ENCODE measurements at regions not wholly inside any gene's neighbourhood (a gene's known extent, or its start where the extent isn't known, plus 50 kb on each side); places are given as distances from the start of the nearest gene placed in this dataset.

DNA sequence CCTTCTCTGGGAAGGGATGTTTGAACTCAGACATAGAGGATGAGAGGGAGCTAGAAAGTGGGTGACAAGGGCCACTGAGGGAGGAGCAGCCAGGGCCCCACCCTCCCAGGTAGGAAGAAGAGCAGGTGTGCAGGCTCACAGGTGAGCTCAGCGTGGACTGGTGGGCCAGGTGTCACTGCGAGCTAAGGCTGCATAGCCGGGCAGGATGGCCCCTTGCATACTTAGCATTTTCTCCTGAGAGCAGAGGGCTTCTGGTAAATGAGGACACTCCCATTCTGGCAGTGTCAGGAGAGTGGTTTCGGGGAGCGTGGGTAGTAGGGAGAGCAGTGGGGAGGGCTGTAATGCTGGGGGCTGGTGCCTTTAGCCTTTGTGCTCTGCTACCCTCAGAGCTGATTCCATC, 843.4 kb downstream of the TBC1D22A start:
- Histone ChIP-seq H3K27me3 (ENCODE audit: insufficient read depth, low read length, poor library complexity, severe bottlenecking) (no peaks in the 10 kb centered on the region), H3F3A (ENCODE audit: low read depth) (no peaks in the 10 kb centered on the region), H3K9me2 (replicated peaks; ENCODE audit: low read depth, low read length) (no peaks in the 10 kb centered on the region), H3K36me3 (ENCODE audit: insufficient read depth, low read length) (no peaks in the 10 kb centered on the region), H2AFZ (ENCODE audit: low read length) (no peak overlapping the region), H3K4me1 (ENCODE audit: insufficient read depth, low read length, poor library complexity, severe bottlenecking) (no peaks in the 10 kb centered on the region), H3K79me2 (ENCODE audit: insufficient read depth, low read length) (no peaks in the 10 kb centered on the region), H3K4me2 (ENCODE audit: low read depth, low read length, poor library complexity, severe bottlenecking) (no peak overlapping the region), H3K9me3 (ENCODE audit: insufficient read depth, low read depth, low read length) (peaks cover 16% of the 10 kb centered on the region; the same call in 1 of the 2 replicates), H3K4me3 (ENCODE audit: low read length, poor library complexity, severe bottlenecking) (no peak overlapping the region), H4K20me1 (ENCODE audit: insufficient read depth, low read length, poor library complexity, severe bottlenecking) (no peaks in the 10 kb centered on the region), H3K9ac (ENCODE audit: low read depth, low read length, poor library complexity, severe bottlenecking) (no peak overlapping the region)
- no peak for TF ChIP-seq CTCF (conservative IDR thresholded peaks at IDR 0.05; ENCODE audit: low read length)
- no peak for TF ChIP-seq EZH2phosphoT487 (IDR thresholded peaks at IDR 0.05; ENCODE audit: borderline replicate concordance)

DNA sequence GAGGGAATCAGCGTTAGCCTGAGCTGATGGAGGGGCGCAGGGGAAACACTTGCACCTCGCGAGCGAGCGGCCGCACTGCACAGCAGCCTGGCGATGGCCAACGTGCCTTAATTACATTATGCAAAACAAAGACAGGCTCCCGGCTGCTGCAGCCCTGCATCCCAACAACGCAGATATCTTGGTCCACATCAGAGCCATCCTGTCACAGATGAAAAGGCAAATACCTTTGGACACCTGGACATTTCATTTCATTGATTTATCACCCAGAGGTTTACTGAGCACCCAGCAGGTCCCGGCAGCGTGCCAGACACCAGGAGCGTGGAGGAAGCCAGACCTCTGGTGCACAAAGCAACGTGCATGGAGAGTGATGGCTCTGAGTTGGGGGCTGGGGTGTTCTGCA, 843.0 kb downstream of the TBC1D22A start:
- H3K36me3 ChIP-seq (ENCODE audit: insufficient read depth, low read length), result no peaks in the 10 kb centered on the region
- H3K4me2 ChIP-seq (ENCODE audit: low read depth, low read length, poor library complexity, severe bottlenecking), result no peak overlapping the region
- no peak overlapping the region for H2AFZ ChIP-seq (ENCODE audit: low read length)
- H3K9me3 ChIP-seq (ENCODE audit: insufficient read depth, low read depth, low read length), result peaks cover 16% of the 10 kb centered on the region; the same call in 1 of the 2 replicates
- no peaks in the 10 kb centered on the region for H3K9me2 ChIP-seq (replicated peaks; ENCODE audit: low read depth, low read length)
- no peaks in the 10 kb centered on the region for H3K79me2 ChIP-seq (ENCODE audit: insufficient read depth, low read length)
- no peaks in the 10 kb centered on the region for H3F3A ChIP-seq (ENCODE audit: low read depth)
- no peaks in the 10 kb centered on the region for H3K4me1 ChIP-seq (ENCODE audit: insufficient read depth, low read length, poor library complexity, severe bottlenecking)
- H3K27me3 ChIP-seq (ENCODE audit: insufficient read depth, low read length, poor library complexity, severe bottlenecking), result no peaks in the 10 kb centered on the region
- H3K9ac ChIP-seq (ENCODE audit: low read depth, low read length, poor library complexity, severe bottlenecking), result no peak overlapping the region
- no peak overlapping the region for H3K4me3 ChIP-seq (ENCODE audit: low read length, poor library complexity, severe bottlenecking)
- TF ChIP-seq EZH2phosphoT487 (IDR thresholded peaks at IDR 0.05; ENCODE audit: borderline replicate concordance) (no peak), CTCF (conservative IDR thresholded peaks at IDR 0.05; ENCODE audit: low read length) (no peak)
- no peaks in the 10 kb centered on the region for H4K20me1 ChIP-seq (ENCODE audit: insufficient read depth, low read length, poor library complexity, severe bottlenecking)

DNA sequence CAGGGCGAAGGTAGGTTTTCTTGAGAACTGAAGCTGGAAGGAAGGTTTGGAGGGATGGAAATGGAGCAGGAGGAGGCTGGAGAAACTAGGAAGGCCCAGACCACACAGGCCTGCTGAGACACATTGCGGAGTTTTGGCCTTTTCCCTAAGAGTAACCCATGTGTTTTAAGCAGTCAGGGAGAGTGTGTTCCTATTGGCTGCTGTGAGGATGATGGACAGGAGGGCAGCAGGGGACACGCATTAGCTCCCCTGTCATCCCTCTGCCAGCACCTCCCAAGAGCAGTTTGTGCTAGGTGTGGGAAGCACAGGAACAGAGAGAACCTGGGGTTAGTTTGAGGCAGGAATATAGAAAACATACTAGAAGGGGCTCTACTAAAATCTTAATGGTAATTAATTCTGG, 842.1 kb downstream of the TBC1D22A start:
- Histone ChIP-seq H3K27me3 (ENCODE audit: insufficient read depth, low read length, poor library complexity, severe bottlenecking) (no peaks in the 10 kb centered on the region), H3K9me2 (replicated peaks; ENCODE audit: low read depth, low read length) (no peaks in the 10 kb centered on the region), H3K4me2 (ENCODE audit: low read depth, low read length, poor library complexity, severe bottlenecking) (no peak overlapping the region), H3K9me3 (ENCODE audit: insufficient read depth, low read depth, low read length) (peaks cover 16% of the 10 kb centered on the region; the same call in 1 of the 2 replicates), H3K4me1 (ENCODE audit: insufficient read depth, low read length, poor library complexity, severe bottlenecking) (no peaks in the 10 kb centered on the region), H3F3A (ENCODE audit: low read depth) (no peaks in the 10 kb centered on the region), H4K20me1 (ENCODE audit: insufficient read depth, low read length, poor library complexity, severe bottlenecking) (no peaks in the 10 kb centered on the region), H2AFZ (ENCODE audit: low read length) (no peak overlapping the region), H3K36me3 (ENCODE audit: insufficient read depth, low read length) (no peaks in the 10 kb centered on the region), H3K79me2 (ENCODE audit: insufficient read depth, low read length) (no peaks in the 10 kb centered on the region), H3K9ac (ENCODE audit: low read depth, low read length, poor library complexity, severe bottlenecking) (no peak overlapping the region), H3K4me3 (ENCODE audit: low read length, poor library complexity, severe bottlenecking) (no peak overlapping the region)
- TF ChIP-seq CTCF (conservative IDR thresholded peaks at IDR 0.05; ENCODE audit: low read length), result no peak
- TF ChIP-seq EZH2phosphoT487 (IDR thresholded peaks at IDR 0.05; ENCODE audit: borderline replicate concordance), result no peak
